ENCODE measurements at regions not wholly inside any gene's neighbourhood (a gene's known extent, or its start where the extent isn't known, plus 50 kb on each side); places are given as distances from the start of the nearest gene placed in this dataset.

DNA sequence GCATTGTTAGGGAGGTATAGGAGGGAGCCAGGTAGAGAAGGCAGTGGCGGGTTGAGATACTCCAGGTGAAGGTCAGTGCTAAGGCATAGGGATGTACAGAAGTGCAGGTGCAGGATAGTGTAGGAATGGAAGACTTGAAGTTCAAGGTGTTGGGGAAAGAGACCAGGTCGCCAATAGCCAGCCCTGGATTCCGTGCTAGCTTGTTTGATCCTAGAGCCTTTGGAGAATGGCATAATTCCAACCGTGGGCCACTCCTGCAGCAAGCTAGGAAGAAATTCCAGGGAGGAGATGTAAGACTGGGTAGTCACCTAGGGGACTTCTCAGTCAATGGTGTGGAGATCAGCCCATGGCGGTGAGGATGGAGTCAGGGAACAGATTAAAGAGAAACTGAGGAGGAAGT lies 272.7 kb downstream of the RPS24 start:
- no peaks in the 10 kb centered on the region for H3K9me3 ChIP-seq (ENCODE audit: low read length)
- H3K4me1 ChIP-seq (ENCODE audit: insufficient read depth, low read length), result peaks cover 20% of the 10 kb centered on the region
- H3K36me3 ChIP-seq (ENCODE audit: insufficient read depth, low read length), result no peaks in the 10 kb centered on the region
- H3K4me1 Mint-ChIP-seq, result peaks cover 14 to 19% (median 15%) of the 10 kb centered on the region in 3 donors
- DNase-seq, result no peak
- H3K27me3 Mint-ChIP-seq, result peaks cover 0 to 4% of the 10 kb centered on the region in 2 donors
- peak overlapping the region in 1 of 8 donors; percentile 2 for H3K27ac Mint-ChIP-seq
- ChIA-PET CTCF (no interaction called here), POLR2A (no interaction called here)
- no peak overlapping the region for H3K27ac ChIP-seq (ENCODE audit: low read depth, low read length)
- no peak overlapping the region for H3K4me3 ChIP-seq (ENCODE audit: low read length)
- H3K9me3 Mint-ChIP-seq, result no peaks in the 10 kb centered on the region
- H3K4me3 Mint-ChIP-seq, result no peak overlapping the region
- H3K27me3 ChIP-seq (ENCODE audit: insufficient read depth, low read length, poor library complexity, severe bottlenecking), result no peaks in the 10 kb centered on the region
- peaks cover 0 to 4% (median 0%) of the 10 kb centered on the region in 3 donors for H3K36me3 Mint-ChIP-seq

DNA sequence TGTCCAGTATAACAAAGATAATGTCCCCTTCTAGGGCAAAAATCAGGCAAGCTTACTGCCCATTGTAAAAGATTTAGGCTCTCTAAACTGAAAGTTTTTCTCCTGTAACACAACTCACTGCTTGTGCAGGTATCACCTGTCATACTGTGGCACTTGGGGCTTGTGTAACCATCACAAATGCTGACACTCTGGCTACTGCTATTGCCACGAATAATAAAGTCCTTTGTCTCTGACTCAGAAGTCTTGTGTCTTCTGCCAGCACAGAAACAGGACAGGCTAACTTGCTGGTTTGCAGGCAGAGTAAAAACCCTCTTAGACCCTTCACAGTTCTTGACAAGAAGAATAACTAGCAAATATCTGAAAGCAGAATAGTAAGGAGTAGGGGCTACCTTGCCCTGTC lies 273.9 kb downstream of the RPS24 start:
- Mint-ChIP-seq H3K27ac (no peak overlapping the region), H3K27me3 (peaks cover 0 to 4% of the 10 kb centered on the region in 2 donors), H3K4me1 (peaks cover 8 to 13% (median 9%) of the 10 kb centered on the region in 3 donors), H3K4me3 (no peak overlapping the region), H3K9me3 (no peaks in the 10 kb centered on the region), H3K36me3 (peaks cover 0 to 4% (median 0%) of the 10 kb centered on the region in 3 donors)
- Histone ChIP-seq H3K27me3 (ENCODE audit: insufficient read depth, low read length, poor library complexity, severe bottlenecking) (no peaks in the 10 kb centered on the region), H3K36me3 (ENCODE audit: insufficient read depth, low read length) (no peaks in the 10 kb centered on the region), H3K27ac (ENCODE audit: low read depth, low read length) (no peak overlapping the region), H3K4me1 (ENCODE audit: insufficient read depth, low read length) (peaks cover 10% of the 10 kb centered on the region), H3K9me3 (ENCODE audit: low read length) (no peaks in the 10 kb centered on the region), H3K4me3 (ENCODE audit: low read length) (no peak overlapping the region)
- POLR2A ChIA-PET, result no interaction called here
- no peak for DNase-seq
- CTCF ChIA-PET, result no interaction called here

DNA sequence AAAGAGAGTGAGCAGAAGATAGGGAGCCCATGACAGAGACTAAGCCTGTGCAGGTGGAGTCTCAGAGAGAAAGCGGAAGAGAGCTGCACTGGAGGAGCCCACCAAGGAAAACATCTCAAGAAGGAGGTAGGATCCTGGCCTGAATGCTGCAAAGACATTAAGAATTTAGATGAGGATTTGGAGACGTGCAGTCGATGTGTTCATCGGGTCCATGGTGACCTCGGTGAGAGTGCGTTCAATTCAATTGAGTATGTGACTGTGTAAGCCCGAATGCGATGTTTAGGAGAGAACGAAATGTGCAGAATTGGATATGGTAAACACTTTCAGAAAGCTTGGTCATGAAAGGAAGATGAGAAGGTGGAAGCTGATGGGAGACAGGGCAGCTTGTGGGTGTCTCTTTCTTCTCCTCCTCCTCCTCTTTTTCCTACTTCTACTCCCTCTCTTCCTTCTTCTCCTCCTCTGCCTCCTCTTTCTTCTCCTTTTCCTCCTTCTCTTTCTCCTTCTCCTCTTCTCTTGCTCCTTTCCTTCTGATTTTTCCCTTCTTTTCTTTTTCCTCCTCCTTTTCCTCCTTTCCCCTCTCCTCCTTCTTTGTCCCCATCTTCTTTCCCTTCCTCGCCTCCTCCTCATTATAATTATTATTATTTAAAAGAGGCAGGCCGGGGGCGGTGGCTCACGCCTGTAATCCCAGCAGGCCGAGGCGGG lies 276.0 kb downstream of the RPS24 start:
- no peaks in the 10 kb centered on the region for H3K9me3 ChIP-seq (ENCODE audit: low read length)
- ChIA-PET POLR2A (no interaction called here), CTCF (no interaction called here)
- H3K9me3 Mint-ChIP-seq, result no peaks in the 10 kb centered on the region
- no peaks in the 10 kb centered on the region for H3K36me3 ChIP-seq (ENCODE audit: insufficient read depth, low read length)
- H3K4me3 ChIP-seq (ENCODE audit: low read length), result no peak overlapping the region
- H3K27me3 Mint-ChIP-seq, result no peaks in the 10 kb centered on the region
- H3K27me3 ChIP-seq (ENCODE audit: insufficient read depth, low read length, poor library complexity, severe bottlenecking), result no peaks in the 10 kb centered on the region
- DNase-seq, result no peak
- no peaks in the 10 kb centered on the region for H3K4me1 ChIP-seq (ENCODE audit: insufficient read depth, low read length)
- no peak overlapping the region for H3K27ac ChIP-seq (ENCODE audit: low read depth, low read length)
- no peak overlapping the region for H3K4me3 Mint-ChIP-seq
- no peak overlapping the region for H3K27ac Mint-ChIP-seq
- peaks cover 0 to 4% (median 0%) of the 10 kb centered on the region in 3 donors for H3K36me3 Mint-ChIP-seq
- no peaks in the 10 kb centered on the region for H3K4me1 Mint-ChIP-seq

DNA sequence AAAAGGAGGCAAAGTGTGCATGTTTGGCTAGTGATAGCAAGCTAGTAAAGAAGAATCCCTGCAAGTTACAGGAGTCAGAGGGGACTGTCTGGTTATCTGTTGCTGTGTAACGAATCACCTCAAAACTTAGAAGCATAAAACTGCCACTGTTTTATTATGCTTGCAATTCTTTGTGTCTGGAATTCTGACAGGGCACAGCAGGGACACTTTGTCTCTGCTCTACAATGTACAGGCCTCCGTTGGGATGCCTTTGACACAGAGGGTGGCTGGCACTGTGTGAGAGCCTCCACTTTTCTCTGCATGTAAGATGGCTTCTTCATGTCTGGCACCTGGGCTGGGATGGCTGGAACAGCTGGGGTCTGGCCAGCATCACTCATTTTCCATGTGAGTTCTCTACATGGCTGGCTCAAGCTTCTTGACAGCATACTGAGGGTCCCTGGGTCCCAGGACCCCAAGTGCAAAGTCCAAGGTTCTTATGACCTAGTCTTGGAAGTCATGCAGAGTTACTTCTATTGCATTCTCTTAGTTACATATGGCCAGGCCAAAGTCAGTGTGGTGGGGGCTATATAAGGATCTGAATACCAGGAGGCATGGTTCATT lies 276.9 kb downstream of the RPS24 start:
- peaks cover 0 to 4% (median 0%) of the 10 kb centered on the region in 3 donors for H3K36me3 Mint-ChIP-seq
- H3K9me3 Mint-ChIP-seq, result no peaks in the 10 kb centered on the region
- Histone ChIP-seq H3K27ac (ENCODE audit: low read depth, low read length) (no peak overlapping the region), H3K36me3 (ENCODE audit: insufficient read depth, low read length) (no peaks in the 10 kb centered on the region), H3K4me1 (ENCODE audit: insufficient read depth, low read length) (no peaks in the 10 kb centered on the region), H3K4me3 (ENCODE audit: low read length) (no peak overlapping the region), H3K9me3 (ENCODE audit: low read length) (no peaks in the 10 kb centered on the region), H3K27me3 (ENCODE audit: insufficient read depth, low read length, poor library complexity, severe bottlenecking) (no peaks in the 10 kb centered on the region)
- no peak overlapping the region for H3K4me3 Mint-ChIP-seq
- POLR2A ChIA-PET, result no interaction called here
- no peaks in the 10 kb centered on the region for H3K4me1 Mint-ChIP-seq
- CTCF ChIA-PET, result interaction anchor here (1.5 kb wide), 1 partner anchor 264 kb away, joined by 5 read pairs; no protein-coding TSS in a partner anchor
- no peak for DNase-seq
- H3K27me3 Mint-ChIP-seq, result no peaks in the 10 kb centered on the region
- no peak overlapping the region for H3K27ac Mint-ChIP-seq

DNA sequence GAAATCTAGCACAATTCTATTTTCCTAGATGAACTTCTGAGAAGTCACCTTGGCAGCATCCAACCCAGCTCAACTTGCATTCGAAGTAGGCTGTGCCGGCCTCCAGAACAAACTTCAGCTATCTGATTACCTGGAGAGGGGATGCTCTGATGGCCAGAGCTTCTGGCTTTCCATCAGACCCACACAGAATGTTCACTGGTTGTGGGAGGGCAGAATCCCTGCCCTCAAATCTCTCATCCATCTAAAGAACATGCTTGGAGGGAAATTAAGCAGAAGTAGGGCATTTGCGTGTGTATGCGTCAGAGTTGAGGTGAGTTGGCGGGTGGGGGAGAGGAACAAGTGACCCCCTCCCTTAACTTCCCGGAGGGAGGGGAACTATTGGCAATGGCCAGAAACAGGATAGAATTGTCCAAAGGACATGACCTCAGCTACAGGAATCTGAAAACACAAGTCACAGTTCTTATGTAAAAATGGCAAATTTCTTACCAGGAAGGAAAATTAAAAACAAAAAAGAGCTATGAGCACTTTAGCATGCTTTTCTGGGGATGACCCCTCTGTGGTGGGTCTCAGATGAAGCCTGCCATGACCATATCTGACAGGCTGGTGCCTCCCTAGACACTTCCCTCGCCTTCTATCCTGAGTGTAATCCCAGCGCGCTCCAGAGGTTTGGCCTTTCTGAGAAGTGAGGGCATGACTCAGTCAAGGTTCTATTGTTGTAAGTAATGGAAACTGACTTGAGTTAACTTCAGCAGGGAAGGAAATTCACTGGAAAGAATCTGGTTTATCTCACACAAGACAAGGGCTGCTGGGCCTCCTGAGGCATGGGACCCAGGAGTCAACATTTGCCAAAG lies 278.8 kb downstream of the RPS24 start:
- H3K4me3 Mint-ChIP-seq, result no peak overlapping the region
- peaks cover 0 to 4% (median 0%) of the 10 kb centered on the region in 3 donors for H3K36me3 Mint-ChIP-seq
- H3K4me1 Mint-ChIP-seq, result no peaks in the 10 kb centered on the region
- no peaks in the 10 kb centered on the region for H3K27me3 ChIP-seq (ENCODE audit: insufficient read depth, low read length, poor library complexity, severe bottlenecking)
- H3K27me3 Mint-ChIP-seq, result peaks cover 0 to 3% of the 10 kb centered on the region in 2 donors
- H3K4me1 ChIP-seq (ENCODE audit: insufficient read depth, low read length), result no peaks in the 10 kb centered on the region
- CTCF ChIA-PET, result interaction anchor here (1.3 to 1.7 kb wide), 2 partner anchors 8 to 10 kb away, joined by 4 to 6 read pairs; no protein-coding TSS in a partner anchor
- H3K27ac ChIP-seq (ENCODE audit: low read depth, low read length), result no peak overlapping the region
- no peak for DNase-seq
- no peaks in the 10 kb centered on the region for H3K9me3 Mint-ChIP-seq
- no peaks in the 10 kb centered on the region for H3K36me3 ChIP-seq (ENCODE audit: insufficient read depth, low read length)
- no peaks in the 10 kb centered on the region for H3K9me3 ChIP-seq (ENCODE audit: low read length)
- POLR2A ChIA-PET, result no interaction called here
- no peak overlapping the region for H3K27ac Mint-ChIP-seq
- no peak overlapping the region for H3K4me3 ChIP-seq (ENCODE audit: low read length)

DNA sequence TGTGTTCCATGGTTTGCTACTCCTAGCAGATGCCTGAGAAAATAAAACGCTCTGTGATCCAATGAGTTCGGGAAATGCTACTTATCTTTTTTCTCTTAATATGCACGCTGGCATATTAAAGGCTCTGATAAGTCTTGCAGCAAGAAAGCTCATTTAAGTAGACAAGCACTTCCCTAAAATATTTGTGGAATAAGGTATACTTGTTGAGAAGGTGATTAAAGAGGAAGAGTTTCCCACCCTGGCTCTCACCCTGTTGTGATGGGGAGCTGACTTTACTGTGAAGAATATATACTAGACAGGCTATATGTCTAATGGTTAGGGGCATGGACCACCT lies 279.4 kb downstream of the RPS24 start:
- peaks cover 0 to 4% (median 0%) of the 10 kb centered on the region in 3 donors for H3K36me3 Mint-ChIP-seq
- no peaks in the 10 kb centered on the region for H3K4me1 Mint-ChIP-seq
- ChIA-PET CTCF (interaction anchor here (0.5 to 1.7 kb wide), 3 partner anchors 9 to 283 kb away, joined by 3 to 6 read pairs (median 4); no protein-coding TSS in a partner anchor), POLR2A (no interaction called here)
- Histone ChIP-seq H3K27ac (ENCODE audit: low read depth, low read length) (no peak overlapping the region), H3K4me1 (ENCODE audit: insufficient read depth, low read length) (no peaks in the 10 kb centered on the region), H3K4me3 (ENCODE audit: low read length) (no peak overlapping the region), H3K9me3 (ENCODE audit: low read length) (no peaks in the 10 kb centered on the region), H3K27me3 (ENCODE audit: insufficient read depth, low read length, poor library complexity, severe bottlenecking) (no peaks in the 10 kb centered on the region), H3K36me3 (ENCODE audit: insufficient read depth, low read length) (no peaks in the 10 kb centered on the region)
- DNase-seq, result no peak
- H3K9me3 Mint-ChIP-seq, result no peaks in the 10 kb centered on the region
- H3K27ac Mint-ChIP-seq, result no peak overlapping the region
- peaks cover 0 to 3% of the 10 kb centered on the region in 2 donors for H3K27me3 Mint-ChIP-seq
- no peak overlapping the region for H3K4me3 Mint-ChIP-seq

DNA sequence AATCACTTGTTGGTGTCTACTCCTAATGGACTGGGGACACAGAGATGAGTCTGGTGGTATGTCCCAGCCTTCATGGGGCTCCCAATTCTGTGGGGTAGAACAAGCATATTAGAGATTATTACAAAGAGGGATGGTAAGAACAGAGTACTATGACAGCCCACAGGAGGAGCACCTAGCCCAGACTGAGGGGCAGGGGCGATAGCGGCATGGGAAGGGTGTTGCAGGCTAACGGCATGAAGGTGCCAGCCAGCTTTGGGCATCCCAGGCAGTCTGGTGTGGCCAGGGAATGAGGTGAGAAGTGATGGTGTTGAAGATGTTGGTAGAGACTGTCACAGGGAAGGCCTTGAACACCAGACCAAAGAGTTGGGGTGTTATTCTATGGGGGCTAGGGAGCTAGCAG lies 280.0 kb downstream of the RPS24 start:
- DNase-seq, result no peak
- Histone ChIP-seq H3K36me3 (ENCODE audit: insufficient read depth, low read length) (no peaks in the 10 kb centered on the region), H3K4me1 (ENCODE audit: insufficient read depth, low read length) (no peaks in the 10 kb centered on the region), H3K9me3 (ENCODE audit: low read length) (no peaks in the 10 kb centered on the region), H3K4me3 (ENCODE audit: low read length) (no peak overlapping the region), H3K27ac (ENCODE audit: low read depth, low read length) (no peak overlapping the region), H3K27me3 (ENCODE audit: insufficient read depth, low read length, poor library complexity, severe bottlenecking) (no peaks in the 10 kb centered on the region)
- ChIA-PET CTCF (interaction anchor here (0.5 to 1.3 kb wide), 2 partner anchors 9 to 284 kb away, joined by 3 to 6 read pairs; no protein-coding TSS in a partner anchor), POLR2A (no interaction called here)
- peaks cover 0 to 4% (median 0%) of the 10 kb centered on the region in 3 donors for H3K36me3 Mint-ChIP-seq
- no peak overlapping the region for H3K4me3 Mint-ChIP-seq
- no peak overlapping the region for H3K27ac Mint-ChIP-seq
- peaks cover 0 to 3% of the 10 kb centered on the region in 2 donors for H3K27me3 Mint-ChIP-seq
- H3K4me1 Mint-ChIP-seq, result no peaks in the 10 kb centered on the region
- H3K9me3 Mint-ChIP-seq, result no peaks in the 10 kb centered on the region

DNA sequence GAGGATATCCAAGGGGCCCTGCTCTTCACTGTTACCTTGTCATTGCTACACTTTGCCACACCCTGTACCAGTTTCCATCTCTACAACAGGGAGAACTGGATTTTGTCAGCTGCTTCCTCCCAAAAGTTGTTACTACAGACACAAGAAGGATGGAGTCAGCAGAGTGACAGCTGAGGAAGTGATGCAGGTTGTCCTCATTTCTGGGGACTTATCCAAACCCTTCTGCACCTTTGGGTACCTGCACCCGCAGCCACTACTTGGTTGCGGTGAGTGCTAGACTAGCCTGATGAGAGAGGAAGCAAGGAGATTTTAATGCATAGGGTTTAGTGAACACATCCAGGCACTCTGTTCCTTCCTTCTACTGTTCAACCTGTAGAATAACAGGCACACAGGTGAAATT lies 281.0 kb downstream of the RPS24 start:
- POLR2A ChIA-PET, result no interaction called here
- H3K9me3 ChIP-seq (ENCODE audit: low read length), result no peaks in the 10 kb centered on the region
- H3K4me3 Mint-ChIP-seq, result no peak overlapping the region
- no peaks in the 10 kb centered on the region for H3K9me3 Mint-ChIP-seq
- no peaks in the 10 kb centered on the region for H3K27me3 ChIP-seq (ENCODE audit: insufficient read depth, low read length, poor library complexity, severe bottlenecking)
- DNase-seq, result no peak
- H3K36me3 Mint-ChIP-seq, result peaks cover 0 to 4% (median 0%) of the 10 kb centered on the region in 3 donors
- no peak overlapping the region for H3K27ac Mint-ChIP-seq
- peaks cover 0 to under 1% (median 0%) of the 10 kb centered on the region in 3 donors for H3K4me1 Mint-ChIP-seq
- no peaks in the 10 kb centered on the region for H3K36me3 ChIP-seq (ENCODE audit: insufficient read depth, low read length)
- peaks cover 2% of the 10 kb centered on the region for H3K4me1 ChIP-seq (ENCODE audit: insufficient read depth, low read length)
- H3K27me3 Mint-ChIP-seq, result peaks cover 0 to 3% of the 10 kb centered on the region in 2 donors
- no peak overlapping the region for H3K27ac ChIP-seq (ENCODE audit: low read depth, low read length)
- CTCF ChIA-PET, result no interaction called here
- no peak overlapping the region for H3K4me3 ChIP-seq (ENCODE audit: low read length)

Measured in CD8-positive, alpha-beta memory T cell (primary cell).